T-cell (primary cell): ENCODE measurements at regions not wholly inside any gene's neighbourhood (a gene's known extent, or its start where the extent isn't known, plus 50 kb on each side); places are given as distances from the start of the nearest gene placed in this dataset.

Experiments
- ATAC-seq, 4 experiments: fragments of 200-7000 bp in 3 of 4; fragments of 150-1000 bp in 1 of 4; cut with Tn5 transposase; replicated peaks in 1 of 4; 1 replicate in 3 of 4; 2 replicates in 1 of 4; pipeline ENCODE4 v1.10.0; 2021; ENCODE audit warnings: moderate library complexity in 3 of 4, mild to moderate bottlenecking in 2 of 4, moderate number of reproducible peaks in 1 of 4
- CTCF ChIA-PET, 2 donors: fragments of 300-600 bp; sonication (Branson Sonifier 250); formaldehyde crosslinking; loops; one replicate each; lab custom pipeline; 2022; ENCODE audit warnings: antibody characterized with exemption in 2 of 2; lab: Charles Lee
- POLR2A ChIA-PET, 2 donors: fragments of 300-600 bp; sonication (Branson Sonifier 250); formaldehyde crosslinking; loops; one replicate each; lab custom pipeline; 2022; ENCODE audit warnings: antibody characterized with exemption in 2 of 2; lab: Charles Lee
- DNase-seq, 35 experiments: peaks; one replicate each; pipeline versions ENCODE4 v3.0.0 to v3.0.0-alpha.2; 2013 to 2023
- H3K27ac ChIP-seq: one replicate; pipeline ENCODE4 v1.5.1; 2013; ENCODE audit warnings: low read length
- H3K27me3 ChIP-seq, 2 experiments: replicated peaks in 1 of 2; 1 replicate in 1 of 2; 2 replicates in 1 of 2; pipeline versions ENCODE4 v1.6.1 to v1.7.0; 2013; ENCODE audit warnings: low read length in 1 of 2, mixed read lengths in 1 of 2; ENCODE audit not compliant: control insufficient read depth in 2 of 2, insufficient read depth in 2 of 2; ENCODE audit errors: extremely low read depth in 1 of 2
- H3K36me3 ChIP-seq, 2 donors: 1 replicate in 1 of 2; 2 replicates in 1 of 2; pipeline versions ENCODE4 v1.6.1 to v1.7.0; 2013; ENCODE audit warnings: low read length in 1 of 2; ENCODE audit not compliant: control insufficient read depth in 2 of 2, insufficient read depth in 1 of 2; ENCODE audit errors: extremely low read depth in 1 of 2
- H3K4me1 ChIP-seq, 2 experiments: 1 replicate in 1 of 2; 2 replicates in 1 of 2; pipeline versions ENCODE4 v1.6.1 to v1.7.0; 2013; ENCODE audit warnings: low read length in 2 of 2, mixed read lengths in 1 of 2; ENCODE audit not compliant: insufficient read depth in 2 of 2, control insufficient read depth in 1 of 2; ENCODE audit errors: extremely low read depth in 1 of 2
- H3K4me3 ChIP-seq, 2 donors: 1 replicate in 1 of 2; 2 replicates in 1 of 2; pipeline versions ENCODE4 v1.5.1 to v1.7.0; 2013; ENCODE audit warnings: mild to moderate bottlenecking in 2 of 2, low read length in 1 of 2, moderate library complexity in 1 of 2; ENCODE audit not compliant: control insufficient read depth in 1 of 2; ENCODE audit errors: extremely low read depth in 1 of 2
- H3K9me3 ChIP-seq: 2 replicates; pipeline ENCODE4 v1.7.0; 2013
- H3K27ac Mint-ChIP-seq, 2 donors: one replicate each; pipeline ENCODE4 v1.8.0; 2020 to 2021; ENCODE audit warnings: mild to moderate bottlenecking in 2 of 2, mixed read lengths in 2 of 2
- H3K27me3 Mint-ChIP-seq, 2 donors: one replicate each; pipeline ENCODE4 v1.8.0; 2021 to 2022; ENCODE audit warnings: mixed read lengths in 2 of 2
- H3K36me3 Mint-ChIP-seq: one replicate; pipeline ENCODE4 v1.8.0; 2021; ENCODE audit warnings: mixed read lengths
- H3K4me1 Mint-ChIP-seq, 3 donors: one replicate each; pipeline ENCODE4 v1.8.0; 2020 to 2022; ENCODE audit warnings: mixed read lengths in 3 of 3, mild to moderate bottlenecking in 1 of 3
- H3K4me3 Mint-ChIP-seq, 3 donors: one replicate each; pipeline ENCODE4 v1.8.0; 2020 to 2022; ENCODE audit warnings: mild to moderate bottlenecking in 3 of 3, mixed read lengths in 3 of 3, moderate library complexity in 3 of 3
- H3K9me3 Mint-ChIP-seq, 3 donors: one replicate each; pipeline ENCODE4 v1.8.0; 2020 to 2022; ENCODE audit warnings: mixed read lengths in 3 of 3
- WGBS: methylation state at CpG from one replicate; pipeline ENCODE4 v1.1.5; 2013; ENCODE audit warnings: missing lambda C conversion rate; ENCODE audit not compliant: insufficient coverage; 5-methylcytosine and 5-hydroxymethylcytosine counted together

GRCh38 chr3:18725668-18726407 lies 300.7 kb upstream of the SATB1 start:
- peak; percentile 83 to 87 (median 86) for ATAC-seq
- Histone ChIP-seq H3K9me3 (no peaks in the 10 kb centered on the region), H3K27ac (peak overlapping the region; percentile 74), H3K36me3 (no peaks in the 10 kb centered on the region), H3K4me1 (peaks cover 32 to 62% of the 10 kb centered on the region in 2 experiments), H3K4me3 (peak overlapping the region in 1 of 2 donors; percentile 22), H3K27me3 (no peaks in the 10 kb centered on the region)
- Mint-ChIP-seq H3K9me3 (no peaks in the 10 kb centered on the region), H3K36me3 (no peaks in the 10 kb centered on the region), H3K27ac (peak overlapping the region; percentile 98 to 100), H3K27me3 (no peaks in the 10 kb centered on the region), H3K4me3 (peak overlapping the region; percentile 28 to 76 (median 62)), H3K4me1 (peaks cover 76 to 80% (median 76%) of the 10 kb centered on the region in 3 donors)
- ChIA-PET POLR2A (interaction anchor here (0.6 to 1.1 kb wide), 3 partner anchors 10 to 14 kb away, joined by 3 to 4 read pairs (median 3); no protein-coding TSS in a partner anchor), CTCF (interaction anchor here (0.7 to 1.1 kb wide), 3 partner anchors 13 to 32 kb away, joined by 3 to 4 read pairs (median 3); no protein-coding TSS in a partner anchor)
- WGBS = no CpG with 5 or more reads among the region's 6 CpGs
- peak in 26 of 35 experiments; percentile 7 to 67 (median 30) for DNase-seq

GRCh38 chr3:18724456-18724855 lies 299.3 kb upstream of the SATB1 start:
- ATAC-seq (peak in 1 of 4 experiments; percentile 7), DNase-seq (no peak)
- peaks cover 0 to 5% (median 0%) of the 10 kb centered on the region in 3 donors for H3K9me3 Mint-ChIP-seq
- CTCF ChIA-PET = interaction anchor here (0.7 to 1.0 kb wide), 3 partner anchors 9 to 34 kb away, joined by 3 to 6 read pairs (median 3); no protein-coding TSS in a partner anchor
- peak overlapping the region; percentile 22 to 76 (median 53) for H3K4me3 Mint-ChIP-seq
- Histone ChIP-seq H3K27me3 (no peaks in the 10 kb centered on the region), H3K27ac (peak overlapping the region; percentile 74), H3K4me1 (peaks cover 32 to 62% of the 10 kb centered on the region in 2 experiments), H3K4me3 (no peak overlapping the region), H3K36me3 (no peaks in the 10 kb centered on the region), H3K9me3 (no peaks in the 10 kb centered on the region)
- H3K27ac Mint-ChIP-seq = peak overlapping the region; percentile 98 to 100
- peaks cover 70 to 75% (median 73%) of the 10 kb centered on the region in 3 donors for H3K4me1 Mint-ChIP-seq
- no peaks in the 10 kb centered on the region for H3K36me3 Mint-ChIP-seq
- H3K27me3 Mint-ChIP-seq = no peaks in the 10 kb centered on the region
- 55% methylated on average over 1 of the region's 2 CpGs for WGBS
- POLR2A ChIA-PET = interaction anchor here (0.6 to 0.7 kb wide), 2 partner anchors 37 to 1417 kb away, joined by 3 read pairs; no protein-coding TSS in a partner anchor

GRCh38 chr3:18723206-18723810 lies 298.2 kb upstream of the SATB1 start:
- ATAC-seq (no peak), DNase-seq (no peak)
- Histone ChIP-seq H3K4me3 (peak overlapping the region in 1 of 2 donors; percentile 32), H3K27me3 (no peaks in the 10 kb centered on the region), H3K36me3 (no peaks in the 10 kb centered on the region), H3K4me1 (peaks cover 32 to 60% of the 10 kb centered on the region in 2 experiments), H3K27ac (peak overlapping the region; percentile 74), H3K9me3 (no peaks in the 10 kb centered on the region)
- ChIA-PET CTCF (interaction anchor here in 1 of 2 donors (1.0 kb wide), 1 partner anchor 8 kb away, joined by 3 read pairs; no protein-coding TSS in a partner anchor), POLR2A (no interaction called here)
- Mint-ChIP-seq H3K9me3 (peaks cover 3 to 14% (median 4%) of the 10 kb centered on the region in 3 donors), H3K27me3 (no peaks in the 10 kb centered on the region), H3K36me3 (peaks cover 4% of the 10 kb centered on the region), H3K27ac (peak overlapping the region; percentile 98 to 100), H3K4me3 (peak overlapping the region in 1 of 3 donors; percentile 76), H3K4me1 (peaks cover 75 to 77% (median 77%) of the 10 kb centered on the region in 3 donors)
- no CpG with 5 or more reads among the region's 1 CpG for WGBS

GRCh38 chr3:18720543-18720942 lies 295.4 kb upstream of the SATB1 start:
- no peak for ATAC-seq
- CTCF ChIA-PET = interaction anchor here (0.6 to 1.4 kb wide), 4 partner anchors 11 to 615 kb away, joined by 3 read pairs; no protein-coding TSS in a partner anchor
- WGBS = no CpG with 5 or more reads among the region's 5 CpGs

GRCh38 chr3:18717598-18717997 lies 292.5 kb upstream of the SATB1 start:
- Histone ChIP-seq H3K36me3 (no peaks in the 10 kb centered on the region), H3K27me3 (no peaks in the 10 kb centered on the region), H3K4me1 (peaks cover 30 to 59% of the 10 kb centered on the region in 2 experiments), H3K4me3 (no peak overlapping the region), H3K27ac (peak overlapping the region; percentile 13), H3K9me3 (no peaks in the 10 kb centered on the region)
- Mint-ChIP-seq H3K36me3 (peaks cover 6% of the 10 kb centered on the region), H3K27ac (peak overlapping the region; percentile 87 to 93), H3K9me3 (peaks cover 3 to 21% (median 8%) of the 10 kb centered on the region in 3 donors), H3K27me3 (no peaks in the 10 kb centered on the region), H3K4me1 (peaks cover 67 to 74% (median 72%) of the 10 kb centered on the region in 3 donors), H3K4me3 (peak overlapping the region in 1 of 3 donors; percentile 54)
- no peak for DNase-seq
- ChIA-PET POLR2A (interaction anchor here in 1 of 2 donors (0.5 kb wide), 1 partner anchor 813 kb away, joined by 3 read pairs; no protein-coding TSS in a partner anchor), CTCF (interaction anchor here in 1 of 2 donors (1.1 to 4.0 kb wide), 2 partner anchors 41 to 159 kb away, joined by 3 to 12 read pairs; no protein-coding TSS in a partner anchor)
- no CpG with 5 or more reads among the region's 2 CpGs for WGBS
- peak in 1 of 4 experiments; percentile 39 for ATAC-seq

More at GRCh38 chr3:18720543-18720942, 295.4 kb upstream of the SATB1 start:
- DNase-seq = no peak
- Mint-ChIP-seq H3K9me3 (peaks cover 3 to 21% (median 8%) of the 10 kb centered on the region in 3 donors), H3K4me3 (no peak overlapping the region), H3K27ac (peak overlapping the region; percentile 58 to 71), H3K4me1 (peaks cover 74 to 77% (median 77%) of the 10 kb centered on the region in 3 donors), H3K36me3 (peaks cover 6% of the 10 kb centered on the region), H3K27me3 (no peaks in the 10 kb centered on the region)
- H3K9me3 ChIP-seq = no peaks in the 10 kb centered on the region
- no peak overlapping the region for H3K27ac ChIP-seq
- H3K27me3 ChIP-seq = no peaks in the 10 kb centered on the region
- H3K4me3 ChIP-seq = no peak overlapping the region
- POLR2A ChIA-PET = interaction anchor here (0.6 to 1.7 kb wide), 3 partner anchors 11 to 136 kb away, joined by 3 to 4 read pairs (median 4); no protein-coding TSS in a partner anchor
- H3K4me1 ChIP-seq = peaks cover 35 to 65% of the 10 kb centered on the region in 2 experiments
- H3K36me3 ChIP-seq = no peaks in the 10 kb centered on the region
